Esophagus muscularis mucosa (tissue), 4 donors: ENCODE measurements at regions not wholly inside any gene's neighbourhood (a gene's known extent, or its start where the extent isn't known, plus 50 kb on each side); places are given as distances from the start of the nearest gene placed in this dataset.

Experiments
- DNase-seq: peaks from one replicate; pipeline ENCODE4 v3.0.0-alpha.2; 2017; ENCODE audit errors: extremely low spot score
- H3K27ac ChIP-seq, 4 donors: fragments of 200-600 bp; sonication (generic); replicated peaks in 1 of 4; 1 replicate in 3 of 4; 2 replicates in 1 of 4; pipeline ENCODE4 v1.5.1; 2016 to 2019; ENCODE audit warnings: mild to moderate bottlenecking in 1 of 4
- H3K27me3 ChIP-seq, 4 donors: fragments of 200-600 bp; sonication (generic); one replicate each; pipeline versions ENCODE4 v1.5.1 to v1.6.0; 2016 to 2019
- H3K36me3 ChIP-seq, 4 donors: fragments of 200-600 bp; sonication (generic); one replicate each; pipeline ENCODE4 v1.5.1; 2016 to 2019
- H3K4me1 ChIP-seq, 4 donors: fragments of 200-600 bp; sonication (generic); one replicate each; pipeline ENCODE4 v1.5.1; 2016 to 2019
- H3K4me3 ChIP-seq, 4 donors: fragments of 200-600 bp; sonication (generic); 1 replicate in 2 of 4; 2 replicates in 2 of 4; pipeline ENCODE4 v1.5.1; 2016 to 2019; ENCODE audit warnings: mild to moderate bottlenecking in 4 of 4, moderate library complexity in 1 of 4
- H3K9me3 ChIP-seq, 4 donors: fragments of 200-600 bp; sonication (generic); 1 replicate in 3 of 4; 2 replicates in 1 of 4; pipeline ENCODE4 v1.5.1; 2016 to 2019
- CTCF ChIP-seq, 3 experiments: fragments of 200-600 bp in 2 of 3; fragments of 450-650 bp in 1 of 3; sonication (generic) in 2 of 3; IDR thresholded peaks; one replicate each; pipeline ENCODE4 v1.5.1; 2017 to 2019; ENCODE audit warnings: antibody characterized with exemption in 3 of 3, mild to moderate bottlenecking in 2 of 3, moderate library complexity in 1 of 3
- EP300 ChIP-seq: sonication (generic); formaldehyde crosslinking; IDR thresholded peaks from one replicate; pipeline ENCODE4 v1.6.1; 2017; ENCODE audit warnings: antibody characterized with exemption
- POLR2A ChIP-seq: fragments of 450-650 bp; IDR thresholded peaks from one replicate; pipeline ENCODE4 v1.6.1; 2017; ENCODE audit warnings: antibody characterized with exemption, moderate library complexity, mild to moderate bottlenecking, low read depth
- POLR2AphosphoS5 ChIP-seq, 2 donors: sonication (generic); formaldehyde crosslinking; IDR thresholded peaks; one replicate each; pipeline ENCODE4 v1.6.1; 2017; ENCODE audit warnings: antibody characterized with exemption in 2 of 2
- WGBS: methylation state at CpG from one replicate; pipeline ENCODE4 v1.1.5; 2018; 5-methylcytosine and 5-hydroxymethylcytosine counted together
- intact Hi-C: fragments of 100-400 bp; cut with DNase I; formaldehyde crosslinking; loops from one replicate; pipeline ENCODE4 v1.15.1; 2023

- no peak for DNase-seq
- no peaks in the 10 kb centered on the region for H3K4me1 ChIP-seq
- H3K27me3 ChIP-seq, result peaks cover 0 to 3% (median 0%) of the 10 kb centered on the region in 4 donors
- WGBS, result 73% methylated on average over 6 of the region's 6 CpGs
- H3K4me3 ChIP-seq, result no peak overlapping the region
- H3K9me3 ChIP-seq, result no peaks in the 10 kb centered on the region
- no peaks in the 10 kb centered on the region for H3K36me3 ChIP-seq
- TF ChIP-seq POLR2A (no peak), EP300 (no peak), CTCF (IDR thresholded peaks at IDR 0.05) (no peak), POLR2AphosphoS5 (IDR thresholded peaks at IDR 0.05) (no peak)
- intact Hi-C loops, result no loop called here
- no peak overlapping the region for H3K27ac ChIP-seq
Measured at GRCh38 chr5:163773226-163773625, 267.8 kb downstream of the MAT2B start.

- WGBS, result 67% methylated on average over 3 of the region's 3 CpGs
- intact Hi-C loops, result no loop called here
Measured at GRCh38 chr5:163789870-163790269, 284.5 kb downstream of the MAT2B start.

GRCh38 chr5:163790497-163790896 is 285.1 kb downstream of the MAT2B start:
- intact Hi-C loops, result no loop called here
- Histone ChIP-seq H3K27me3 (no peaks in the 10 kb centered on the region), H3K9me3 (no peaks in the 10 kb centered on the region), H3K27ac (no peak overlapping the region), H3K36me3 (no peaks in the 10 kb centered on the region), H3K4me1 (no peaks in the 10 kb centered on the region), H3K4me3 (no peak overlapping the region)
- no peak for TF ChIP-seq POLR2A
- no peak for TF ChIP-seq POLR2AphosphoS5 (IDR thresholded peaks at IDR 0.05)
- TF ChIP-seq CTCF (IDR thresholded peaks at IDR 0.05), result no peak
- TF ChIP-seq EP300, result no peak
- no peak for DNase-seq
- 83% methylated on average over 2 of the region's 2 CpGs for WGBS

More at GRCh38 chr5:163789870-163790269, 284.5 kb downstream of the MAT2B start:
- Histone ChIP-seq H3K9me3 (no peaks in the 10 kb centered on the region), H3K27ac (no peak overlapping the region), H3K27me3 (no peaks in the 10 kb centered on the region), H3K4me1 (no peaks in the 10 kb centered on the region), H3K36me3 (no peaks in the 10 kb centered on the region), H3K4me3 (no peak overlapping the region)
- DNase-seq, result no peak
- no peak for TF ChIP-seq POLR2A
- no peak for TF ChIP-seq CTCF (IDR thresholded peaks at IDR 0.05)
- TF ChIP-seq POLR2AphosphoS5 (IDR thresholded peaks at IDR 0.05), result no peak
- no peak for TF ChIP-seq EP300

- H3K36me3 ChIP-seq, result no peaks in the 10 kb centered on the region
- 83% methylated on average over 2 of the region's 2 CpGs for WGBS
- no peak overlapping the region for H3K27ac ChIP-seq
- H3K9me3 ChIP-seq, result no peaks in the 10 kb centered on the region
- no peak overlapping the region for H3K4me3 ChIP-seq
- intact Hi-C loops, result no loop called here
- no peak for DNase-seq
- TF ChIP-seq POLR2AphosphoS5 (IDR thresholded peaks at IDR 0.05) (no peak), POLR2A (no peak), EP300 (no peak), CTCF (IDR thresholded peaks at IDR 0.05) (no peak)
- no peaks in the 10 kb centered on the region for H3K4me1 ChIP-seq
- H3K27me3 ChIP-seq, result no peaks in the 10 kb centered on the region
Measured at GRCh38 chr5:163794993-163795392, 289.6 kb downstream of the MAT2B start.

- intact Hi-C loops, result no loop called here
Measured at GRCh38 chr5:163807781-163808180, 302.4 kb downstream of the MAT2B start.

More at GRCh38 chr5:163807781-163808180, 302.4 kb downstream of the MAT2B start:
- no peak for TF ChIP-seq EP300
- no peaks in the 10 kb centered on the region for H3K36me3 ChIP-seq
- DNase-seq, result no peak
- no peaks in the 10 kb centered on the region for H3K27me3 ChIP-seq
- no peaks in the 10 kb centered on the region for H3K9me3 ChIP-seq
- no peak overlapping the region for H3K4me3 ChIP-seq
- no peak overlapping the region for H3K27ac ChIP-seq
- WGBS, result 70% methylated on average over 2 of the region's 2 CpGs
- no peaks in the 10 kb centered on the region for H3K4me1 ChIP-seq
